Left ventricle myocardium inferior (tissue), 1 donor: ENCODE measurements at regions not wholly inside any gene's neighbourhood (a gene's known extent, or its start where the extent isn't known, plus 50 kb on each side); places are given as distances from the start of the nearest gene placed in this dataset.

ENCODE experiments used
- DNase-seq: peaks from one replicate; pipeline ENCODE4 v3.0.0-alpha.2; 2020
- H3K27ac ChIP-seq: fragments of 200-600 bp; replicated peaks from 2 replicates; pipeline ENCODE4 v1.8.0; 2021
- H3K27me3 ChIP-seq: fragments of 200-600 bp; 2 replicates; pipeline ENCODE4 v1.8.0; 2021; ENCODE audit warnings: low read depth
- H3K36me3 ChIP-seq: fragments of 200-600 bp; 2 replicates; pipeline ENCODE4 v1.8.0; 2021
- H3K4me1 ChIP-seq: fragments of 200-600 bp; 2 replicates; pipeline ENCODE4 v1.8.0; 2021
- H3K4me3 ChIP-seq: fragments of 200-600 bp; 2 replicates; pipeline ENCODE4 v1.8.0; 2021; ENCODE audit warnings: mild to moderate bottlenecking, moderate library complexity
- H3K9me3 ChIP-seq: fragments of 200-600 bp; replicated peaks from 2 replicates; pipeline ENCODE4 v1.8.0; 2021
- intact Hi-C: fragments of 100-400 bp; cut with micrococcal nuclease; formaldehyde crosslinking; loops from one replicate; pipeline ENCODE4 v1.11.0; 2022
- TF ChIP-seq, protein P1 (sequence below): fragments of 200-600 bp; IDR thresholded peaks from 2 replicates; pipeline ENCODE4 v1.8.0; 2021; ENCODE audit warnings: antibody characterized with exemption, mild to moderate bottlenecking, borderline replicate concordance
- donor health status: DM: no; HTN: yes; CAD: no; lungs with severe emphysema.

DNA sequence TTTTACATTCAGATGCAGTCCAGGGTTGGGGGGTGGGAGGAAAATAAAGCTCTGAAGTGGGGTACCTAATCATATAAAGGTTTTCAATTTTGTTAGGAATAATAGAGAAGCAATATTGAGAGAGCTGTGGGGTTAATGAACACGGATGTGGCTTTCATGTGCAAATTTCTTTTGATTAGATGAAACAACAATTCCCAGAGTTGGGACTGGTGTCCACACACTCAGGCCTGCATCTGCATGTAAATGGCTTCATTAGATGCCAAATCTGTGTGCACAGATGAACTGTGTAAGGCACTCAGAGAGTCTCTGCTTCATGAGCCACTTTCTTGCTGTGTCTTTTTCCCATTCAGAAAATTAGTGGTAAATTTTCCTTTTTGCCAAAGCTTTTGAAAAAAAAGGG, 377.1 kb upstream of the NOVA1 start:
- no peaks in the 10 kb centered on the region for H3K4me1 ChIP-seq
- no peaks in the 10 kb centered on the region for H3K36me3 ChIP-seq
- intact Hi-C loops = no loop called here
- H3K4me3 ChIP-seq = no peak overlapping the region
- no peaks in the 10 kb centered on the region for H3K27me3 ChIP-seq
- DNase-seq = no peak
- H3K9me3 ChIP-seq = no peaks in the 10 kb centered on the region
- no peak overlapping the region for H3K27ac ChIP-seq
- TF ChIP-seq, protein P1, sequence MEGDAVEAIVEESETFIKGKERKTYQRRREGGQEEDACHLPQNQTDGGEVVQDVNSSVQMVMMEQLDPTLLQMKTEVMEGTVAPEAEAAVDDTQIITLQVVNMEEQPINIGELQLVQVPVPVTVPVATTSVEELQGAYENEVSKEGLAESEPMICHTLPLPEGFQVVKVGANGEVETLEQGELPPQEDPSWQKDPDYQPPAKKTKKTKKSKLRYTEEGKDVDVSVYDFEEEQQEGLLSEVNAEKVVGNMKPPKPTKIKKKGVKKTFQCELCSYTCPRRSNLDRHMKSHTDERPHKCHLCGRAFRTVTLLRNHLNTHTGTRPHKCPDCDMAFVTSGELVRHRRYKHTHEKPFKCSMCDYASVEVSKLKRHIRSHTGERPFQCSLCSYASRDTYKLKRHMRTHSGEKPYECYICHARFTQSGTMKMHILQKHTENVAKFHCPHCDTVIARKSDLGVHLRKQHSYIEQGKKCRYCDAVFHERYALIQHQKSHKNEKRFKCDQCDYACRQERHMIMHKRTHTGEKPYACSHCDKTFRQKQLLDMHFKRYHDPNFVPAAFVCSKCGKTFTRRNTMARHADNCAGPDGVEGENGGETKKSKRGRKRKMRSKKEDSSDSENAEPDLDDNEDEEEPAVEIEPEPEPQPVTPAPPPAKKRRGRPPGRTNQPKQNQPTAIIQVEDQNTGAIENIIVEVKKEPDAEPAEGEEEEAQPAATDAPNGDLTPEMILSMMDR = no peak

DNA sequence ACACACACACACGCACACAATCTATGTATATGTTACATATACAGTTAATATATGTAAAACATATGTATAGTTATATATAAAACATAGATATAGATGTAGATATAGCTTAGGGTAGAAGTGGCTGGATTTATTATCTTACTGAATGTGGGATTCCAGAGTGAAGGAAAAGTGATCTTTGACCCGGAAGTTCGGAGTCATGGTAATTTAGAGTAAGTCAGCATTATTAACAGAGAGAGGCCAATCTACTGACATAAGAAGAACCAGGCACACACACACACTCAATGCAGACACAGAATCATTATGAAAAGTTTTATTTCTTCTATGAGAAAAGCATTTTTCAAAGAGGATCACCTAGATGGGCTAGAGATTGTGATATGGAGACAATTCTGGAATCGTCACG, 384.2 kb upstream of the NOVA1 start:
- H3K9me3 ChIP-seq = no peaks in the 10 kb centered on the region
- intact Hi-C loops = no loop called here
- no peak overlapping the region for H3K4me3 ChIP-seq
- H3K36me3 ChIP-seq = no peaks in the 10 kb centered on the region
- H3K4me1 ChIP-seq = no peaks in the 10 kb centered on the region
- TF ChIP-seq, protein P1 = no peak
- no peak overlapping the region for H3K27ac ChIP-seq
- no peak for DNase-seq
- H3K27me3 ChIP-seq = no peaks in the 10 kb centered on the region

- TF ChIP-seq, protein P1 = peak; percentile 74
- intact Hi-C loops = no loop called here
- Histone ChIP-seq H3K27me3 (no peaks in the 10 kb centered on the region), H3K4me3 (no peak overlapping the region), H3K4me1 (no peaks in the 10 kb centered on the region), H3K27ac (no peak overlapping the region), H3K36me3 (no peaks in the 10 kb centered on the region), H3K9me3 (no peaks in the 10 kb centered on the region)
- DNase-seq = peak; percentile 22
These were observed 386.7 kb upstream of the NOVA1 start for GRCh38 chr14:26984311-26985177.

DNA sequence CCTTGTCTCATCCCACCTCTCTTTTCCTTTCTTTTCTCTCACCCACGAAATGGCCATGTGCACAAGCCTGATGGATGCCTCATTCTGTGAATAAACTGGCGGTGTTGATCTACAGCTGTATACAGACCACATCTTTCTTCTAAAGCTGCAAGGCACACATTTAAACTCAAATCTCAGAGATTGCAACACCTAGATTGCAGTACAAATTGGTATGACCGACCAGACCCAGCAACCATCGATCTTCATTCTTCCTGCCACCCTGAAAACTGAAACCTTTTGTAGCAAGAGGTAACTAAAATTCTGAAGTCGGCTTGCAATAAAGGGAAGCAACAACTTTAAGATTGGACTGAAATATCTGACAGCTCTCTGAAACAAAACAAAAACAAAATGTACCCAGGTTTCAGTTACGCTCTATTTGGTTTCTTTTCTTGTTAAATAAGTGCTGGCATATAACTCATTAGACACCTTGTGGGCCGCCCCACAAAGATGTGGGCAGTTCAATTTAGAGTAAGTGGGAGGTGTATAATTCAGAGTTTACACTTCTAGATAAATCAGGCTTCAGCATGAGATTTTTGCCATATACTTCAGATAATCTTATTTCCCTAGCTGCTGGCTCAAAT, 390.0 kb upstream of the NOVA1 start:
- Histone ChIP-seq H3K4me3 (no peak overlapping the region), H3K27ac (no peak overlapping the region), H3K4me1 (no peaks in the 10 kb centered on the region), H3K27me3 (no peaks in the 10 kb centered on the region), H3K36me3 (no peaks in the 10 kb centered on the region), H3K9me3 (peaks cover 7% of the 10 kb centered on the region)
- intact Hi-C loops = no loop called here
- TF ChIP-seq, protein P1 = no peak
- DNase-seq = no peak

DNA sequence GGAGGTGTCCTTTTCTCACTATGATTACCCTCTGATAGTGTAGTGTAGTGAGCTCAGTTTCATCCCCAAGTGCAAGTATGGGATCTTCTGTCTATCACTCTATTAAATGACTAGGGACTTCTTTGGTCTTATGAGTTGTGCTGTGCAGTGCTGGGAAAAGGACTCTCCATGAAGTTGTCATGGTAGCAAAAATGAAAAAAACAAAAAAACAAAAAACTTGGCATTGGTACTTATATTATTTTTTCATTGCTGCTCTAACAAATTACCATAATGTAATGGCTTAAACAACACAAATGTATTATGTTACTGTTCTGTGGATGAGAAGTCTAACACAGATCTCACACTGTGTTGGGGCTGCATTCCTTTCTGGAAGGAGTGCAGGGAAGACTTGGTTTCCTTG, 393.1 kb upstream of the NOVA1 start:
- peaks cover 7% of the 10 kb centered on the region for H3K9me3 ChIP-seq
- no peak for DNase-seq
- H3K27me3 ChIP-seq = no peaks in the 10 kb centered on the region
- no peak overlapping the region for H3K27ac ChIP-seq
- intact Hi-C loops = no loop called here
- H3K4me1 ChIP-seq = no peaks in the 10 kb centered on the region
- TF ChIP-seq, protein P1 = no peak
- no peaks in the 10 kb centered on the region for H3K36me3 ChIP-seq
- no peak overlapping the region for H3K4me3 ChIP-seq
